ENCODE measurements at regions not wholly inside any gene's neighbourhood (a gene's known extent, or its start where the extent isn't known, plus 50 kb on each side); places are given as distances from the start of the nearest gene placed in this dataset.
"Not testable (repeated sequence)": the region's sequence is repeated elsewhere in the genome, so short reads cannot be mapped to it uniquely, and the experiment has no call there.

- Histone ChIP-seq H3K27ac (no peak overlapping the region), H3K4me3 (no peak overlapping the region), H3K9me3 (no peaks in the 10 kb centered on the region), H3K4me1 (no peaks in the 10 kb centered on the region), H3K36me3 (no peaks in the 10 kb centered on the region), H3K27me3 (no peaks in the 10 kb centered on the region)
- DNase-seq (ENCODE audit: low spot score in 2 of 2): no peak
- intact Hi-C loops (cut with DNase I; ENCODE audit: low total_unique reads): no loop called here
- no peak for TF ChIP-seq POLR2A (IDR thresholded peaks at IDR 0.05)
- TF ChIP-seq POLR2AphosphoS5 (IDR thresholded peaks at IDR 0.05): no peak
These were observed 984.6 kb upstream of the KCND2 start for GRCh38 chr7:119288416-119288815.

- H3K36me3 ChIP-seq; H3K27me3 ChIP-seq; H3K27ac ChIP-seq; DNase-seq (ENCODE audit: low spot score in 2 of 2); H3K9me3 ChIP-seq; intact Hi-C loops (cut with DNase I; ENCODE audit: low total_unique reads); H3K4me3 ChIP-seq; H3K4me1 ChIP-seq: not testable (repeated sequence)
These were observed 972.6 kb upstream of the KCND2 start for GRCh38 chr7:119300341-119300740.

- Histone ChIP-seq H3K36me3 (no peaks in the 10 kb centered on the region), H3K27ac (no peak overlapping the region), H3K4me1 (no peaks in the 10 kb centered on the region), H3K4me3 (no peak overlapping the region), H3K27me3 (no peaks in the 10 kb centered on the region), H3K9me3 (no peaks in the 10 kb centered on the region)
- TF ChIP-seq POLR2AphosphoS5 (IDR thresholded peaks at IDR 0.05) (no peak), POLR2A (IDR thresholded peaks at IDR 0.05) (no peak)
- TF ChIP-seq, protein P1, sequence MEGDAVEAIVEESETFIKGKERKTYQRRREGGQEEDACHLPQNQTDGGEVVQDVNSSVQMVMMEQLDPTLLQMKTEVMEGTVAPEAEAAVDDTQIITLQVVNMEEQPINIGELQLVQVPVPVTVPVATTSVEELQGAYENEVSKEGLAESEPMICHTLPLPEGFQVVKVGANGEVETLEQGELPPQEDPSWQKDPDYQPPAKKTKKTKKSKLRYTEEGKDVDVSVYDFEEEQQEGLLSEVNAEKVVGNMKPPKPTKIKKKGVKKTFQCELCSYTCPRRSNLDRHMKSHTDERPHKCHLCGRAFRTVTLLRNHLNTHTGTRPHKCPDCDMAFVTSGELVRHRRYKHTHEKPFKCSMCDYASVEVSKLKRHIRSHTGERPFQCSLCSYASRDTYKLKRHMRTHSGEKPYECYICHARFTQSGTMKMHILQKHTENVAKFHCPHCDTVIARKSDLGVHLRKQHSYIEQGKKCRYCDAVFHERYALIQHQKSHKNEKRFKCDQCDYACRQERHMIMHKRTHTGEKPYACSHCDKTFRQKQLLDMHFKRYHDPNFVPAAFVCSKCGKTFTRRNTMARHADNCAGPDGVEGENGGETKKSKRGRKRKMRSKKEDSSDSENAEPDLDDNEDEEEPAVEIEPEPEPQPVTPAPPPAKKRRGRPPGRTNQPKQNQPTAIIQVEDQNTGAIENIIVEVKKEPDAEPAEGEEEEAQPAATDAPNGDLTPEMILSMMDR (IDR thresholded peaks at IDR 0.05): no peak
- intact Hi-C loops (cut with DNase I; ENCODE audit: low total_unique reads): loop anchor here (10.0 kb wide), 1 partner anchor 344 kb away; no protein-coding TSS in a partner anchor
- DNase-seq (ENCODE audit: low spot score in 2 of 2): no peak
These were observed 952.7 kb upstream of the KCND2 start for GRCh38 chr7:119320316-119320715.

- no peak overlapping the region for H3K27ac ChIP-seq
- H3K27me3 ChIP-seq: no peaks in the 10 kb centered on the region
- TF ChIP-seq POLR2A (IDR thresholded peaks at IDR 0.05) (no peak), POLR2AphosphoS5 (IDR thresholded peaks at IDR 0.05) (no peak)
- TF ChIP-seq, protein P1 (IDR thresholded peaks at IDR 0.05): no peak
- intact Hi-C loops (cut with DNase I; ENCODE audit: low total_unique reads): loop anchor here (10.0 kb wide), 1 partner anchor 335 kb away; no protein-coding TSS in a partner anchor
- no peaks in the 10 kb centered on the region for H3K4me1 ChIP-seq
- no peaks in the 10 kb centered on the region for H3K36me3 ChIP-seq
- H3K9me3 ChIP-seq: no peaks in the 10 kb centered on the region
- DNase-seq (ENCODE audit: low spot score in 2 of 2): no peak
- H3K4me3 ChIP-seq: no peak overlapping the region
These were observed 943.3 kb upstream of the KCND2 start for GRCh38 chr7:119329715-119330114.

- intact Hi-C loops (cut with DNase I; ENCODE audit: low total_unique reads): no loop called here
- Histone ChIP-seq H3K9me3 (no peaks in the 10 kb centered on the region), H3K27ac (no peak overlapping the region), H3K36me3 (no peaks in the 10 kb centered on the region), H3K27me3 (no peaks in the 10 kb centered on the region), H3K4me3 (no peak overlapping the region), H3K4me1 (no peaks in the 10 kb centered on the region)
- DNase-seq (ENCODE audit: low spot score in 2 of 2): no peak
- TF ChIP-seq, protein P1 (IDR thresholded peaks at IDR 0.05): no peak
- TF ChIP-seq POLR2AphosphoS5 (IDR thresholded peaks at IDR 0.05): no peak
- no peak for TF ChIP-seq POLR2A (IDR thresholded peaks at IDR 0.05)
These were observed 937.6 kb upstream of the KCND2 start for GRCh38 chr7:119335405-119335804.

- TF ChIP-seq, protein P1 (IDR thresholded peaks at IDR 0.05): no peak
- TF ChIP-seq POLR2AphosphoS5 (IDR thresholded peaks at IDR 0.05): no peak
- no peak for TF ChIP-seq POLR2A (IDR thresholded peaks at IDR 0.05)
- intact Hi-C loops (cut with DNase I; ENCODE audit: low total_unique reads): no loop called here
These were observed 931.2 kb upstream of the KCND2 start for GRCh38 chr7:119341822-119342221.

More at GRCh38 chr7:119341822-119342221, 931.2 kb upstream of the KCND2 start:
- no peak overlapping the region for H3K4me3 ChIP-seq
- no peaks in the 10 kb centered on the region for H3K9me3 ChIP-seq
- H3K27ac ChIP-seq: no peak overlapping the region
- no peaks in the 10 kb centered on the region for H3K27me3 ChIP-seq
- no peaks in the 10 kb centered on the region for H3K4me1 ChIP-seq
- DNase-seq (ENCODE audit: low spot score in 2 of 2): no peak
- no peaks in the 10 kb centered on the region for H3K36me3 ChIP-seq

Measured in breast epithelium (tissue), 4 donors.